ENCODE measurements at regions not wholly inside any gene's neighbourhood (a gene's known extent, or its start where the extent isn't known, plus 50 kb on each side); places are given as distances from the start of the nearest gene placed in this dataset.
A peak's percentile ranks its signal among the peaks of the same experiment; 100 is the strongest.

- no peaks in the 10 kb centered on the region for H3K9me3 Mint-ChIP-seq (ENCODE audit: low read depth)
- peak; percentile 48 for TF ChIP-seq CTCF (IDR thresholded peaks at IDR 0.05)
- no peak overlapping the region for H3K27ac Mint-ChIP-seq (ENCODE audit: unreplicated experiment)
- H3K36me3 Mint-ChIP-seq (ENCODE audit: low read depth), result no peaks in the 10 kb centered on the region
- no peaks in the 10 kb centered on the region for H3K4me1 Mint-ChIP-seq (ENCODE audit: low read depth)
- DNase-seq (ENCODE audit: low spot score), result no peak
- no peak overlapping the region for H3K4me3 Mint-ChIP-seq (ENCODE audit: unreplicated experiment)
- H3K27me3 Mint-ChIP-seq (ENCODE audit: low read depth), result peaks cover 43% of the 10 kb centered on the region
Measured at GRCh38 chr19:31402529-31403316, 53.5 kb upstream of the TSHZ3 start.

- peaks cover 14% of the 10 kb centered on the region for H3K27me3 Mint-ChIP-seq (ENCODE audit: low read depth)
- peaks cover 6% of the 10 kb centered on the region for H3K4me1 Mint-ChIP-seq (ENCODE audit: low read depth)
- no peak overlapping the region for H3K4me3 Mint-ChIP-seq (ENCODE audit: unreplicated experiment)
- DNase-seq (ENCODE audit: low spot score), result no peak
- TF ChIP-seq CTCF (IDR thresholded peaks at IDR 0.05), result no peak
- H3K36me3 Mint-ChIP-seq (ENCODE audit: low read depth), result no peaks in the 10 kb centered on the region
- no peaks in the 10 kb centered on the region for H3K9me3 Mint-ChIP-seq (ENCODE audit: low read depth)
- no peak overlapping the region for H3K27ac Mint-ChIP-seq (ENCODE audit: unreplicated experiment)
Measured at GRCh38 chr19:31406106-31406505, 56.9 kb upstream of the TSHZ3 start.

GRCh38 chr19:31408460-31409124, 59.4 kb upstream of the TSHZ3 start:
- DNase-seq (ENCODE audit: low spot score), result no peak
- Mint-ChIP-seq H3K4me1 (ENCODE audit: low read depth) (peaks cover 6% of the 10 kb centered on the region), H3K27ac (ENCODE audit: unreplicated experiment) (no peak overlapping the region), H3K36me3 (ENCODE audit: low read depth) (no peaks in the 10 kb centered on the region), H3K9me3 (ENCODE audit: low read depth) (no peaks in the 10 kb centered on the region), H3K4me3 (ENCODE audit: unreplicated experiment) (no peak overlapping the region), H3K27me3 (ENCODE audit: low read depth) (peaks cover 8% of the 10 kb centered on the region)
- no peak for TF ChIP-seq CTCF (IDR thresholded peaks at IDR 0.05)

GRCh38 chr19:31413353-31413752, 64.1 kb upstream of the TSHZ3 start:
- H3K9me3 Mint-ChIP-seq (ENCODE audit: low read depth), result no peaks in the 10 kb centered on the region
- H3K36me3 Mint-ChIP-seq (ENCODE audit: low read depth), result no peaks in the 10 kb centered on the region
- H3K4me1 Mint-ChIP-seq (ENCODE audit: low read depth), result peaks cover 5% of the 10 kb centered on the region
- DNase-seq (ENCODE audit: low spot score), result no peak
- no peak for TF ChIP-seq CTCF (IDR thresholded peaks at IDR 0.05)
- peaks cover 19% of the 10 kb centered on the region for H3K27me3 Mint-ChIP-seq (ENCODE audit: low read depth)
- H3K4me3 Mint-ChIP-seq (ENCODE audit: unreplicated experiment), result no peak overlapping the region
- H3K27ac Mint-ChIP-seq (ENCODE audit: unreplicated experiment), result no peak overlapping the region

GRCh38 chr19:31415322-31415721, 66.1 kb upstream of the TSHZ3 start:
- H3K27me3 Mint-ChIP-seq (ENCODE audit: low read depth), result peaks cover 25% of the 10 kb centered on the region
- TF ChIP-seq CTCF (IDR thresholded peaks at IDR 0.05), result no peak
- no peaks in the 10 kb centered on the region for H3K4me1 Mint-ChIP-seq (ENCODE audit: low read depth)
- no peak for DNase-seq (ENCODE audit: low spot score)
- H3K27ac Mint-ChIP-seq (ENCODE audit: unreplicated experiment), result no peak overlapping the region
- H3K4me3 Mint-ChIP-seq (ENCODE audit: unreplicated experiment), result no peak overlapping the region
- H3K9me3 Mint-ChIP-seq (ENCODE audit: low read depth), result no peaks in the 10 kb centered on the region
- H3K36me3 Mint-ChIP-seq (ENCODE audit: low read depth), result no peaks in the 10 kb centered on the region

All from chondrocyte (in vitro differentiated cells).